Activated CD8-positive, alpha-beta memory T cell treated with anti-CD3 and anti-CD28 coated beads for 4 hours (primary cell): ENCODE measurements at regions not wholly inside any gene's neighbourhood (a gene's known extent, or its start where the extent isn't known, plus 50 kb on each side); places are given as distances from the start of the nearest gene placed in this dataset.

Experiments used
- DNase-seq, 2 donors: peaks; one replicate each; pipeline ENCODE4 v3.0.0-alpha.2; 2020; ENCODE audit warnings: low read depth in 2 of 2

DNA sequence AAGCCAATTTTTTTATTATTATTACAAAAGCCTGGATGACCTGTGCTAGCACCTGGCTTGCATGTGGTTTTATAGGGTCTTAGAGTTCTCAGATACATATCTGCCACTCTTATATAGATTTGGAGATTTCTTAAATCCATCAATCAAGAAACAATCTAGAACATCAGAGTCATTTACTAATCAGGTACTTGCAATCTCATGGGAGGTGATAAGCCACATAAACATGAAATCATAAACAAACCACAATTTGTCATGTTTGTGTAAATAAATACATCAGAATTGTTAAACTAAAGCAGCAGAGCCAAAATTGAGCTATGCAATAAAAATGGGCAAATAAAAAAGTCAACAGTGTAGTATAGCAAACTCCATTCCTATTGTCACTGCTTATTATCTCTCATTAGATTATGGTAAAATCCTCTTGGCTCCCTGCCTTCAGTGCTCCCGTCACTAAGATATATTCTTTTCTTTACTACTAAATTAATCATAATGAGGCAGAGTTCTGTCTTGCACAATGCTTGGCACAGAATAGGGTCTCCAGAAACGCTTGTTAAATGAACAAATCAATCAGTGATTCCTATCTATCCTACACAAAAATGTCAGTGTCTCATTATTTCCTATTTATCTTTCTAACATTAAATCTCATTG is 108.7 kb upstream of the TTC29 start:
- no peak for DNase-seq

GRCh38 chr4:147056940-147057610 is 111.4 kb upstream of the TTC29 start:
- no peak for DNase-seq

- DNase-seq = no peak
These were observed 112.0 kb upstream of the TTC29 start for GRCh38 chr4:147057611-147058190.

GRCh38 chr4:147059064-147059731 is 113.5 kb upstream of the TTC29 start:
- DNase-seq = no peak

DNA sequence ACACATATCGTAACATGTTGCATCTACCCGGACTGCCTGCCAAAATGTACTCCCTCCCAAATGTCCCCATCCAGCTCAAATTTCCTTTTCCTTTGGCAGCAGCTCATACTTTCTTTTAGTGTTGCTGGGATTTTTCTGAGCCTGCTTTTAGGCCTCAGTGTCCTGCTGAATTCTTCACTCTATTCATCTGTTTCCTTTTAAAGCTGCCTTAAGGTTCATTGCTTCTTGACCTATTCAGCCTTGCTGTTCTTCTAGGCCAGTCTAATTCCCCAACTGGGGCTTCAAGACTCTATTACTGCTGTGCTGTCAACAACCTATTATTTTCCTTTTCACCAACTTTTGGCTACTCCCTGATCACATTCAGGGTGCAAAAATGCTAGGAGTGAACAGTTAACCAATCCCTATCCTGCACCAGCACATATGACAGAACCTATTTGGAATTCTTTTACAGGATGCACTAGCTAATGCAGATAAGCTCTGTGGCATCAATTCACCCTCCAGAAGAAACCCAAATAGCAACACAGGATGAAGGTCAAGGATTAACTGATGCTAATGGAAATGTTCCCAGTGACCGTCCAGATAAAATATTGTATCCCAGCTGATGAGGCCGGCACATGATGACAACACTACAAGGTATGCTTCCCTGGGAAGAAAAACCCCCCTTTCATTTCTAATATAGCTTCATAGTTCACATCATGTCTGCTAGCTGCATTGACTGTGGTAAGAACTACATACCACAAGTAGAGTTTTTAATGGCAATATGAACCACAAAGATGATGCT is 114.7 kb upstream of the TTC29 start:
- no peak for DNase-seq

DNA sequence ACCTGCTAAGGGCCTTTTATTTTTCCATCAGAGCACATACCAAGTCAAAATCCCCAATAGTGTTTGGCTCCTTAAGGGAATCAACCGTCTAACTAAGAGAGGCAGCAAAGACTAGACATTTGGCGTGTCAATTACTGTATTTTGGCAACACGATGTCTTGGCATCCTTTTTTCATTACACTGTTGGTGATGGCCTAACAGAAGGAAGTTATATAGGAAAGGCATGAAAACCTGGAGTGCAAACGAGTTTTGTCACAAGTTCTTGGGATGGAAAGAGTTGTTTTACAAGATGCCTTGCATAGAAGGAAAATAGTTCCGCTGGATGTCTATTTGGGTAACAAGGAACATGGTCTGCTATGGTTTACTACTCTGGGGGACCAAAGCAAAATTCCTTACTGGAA is 119.2 kb upstream of the TTC29 start:
- no peak for DNase-seq

DNA sequence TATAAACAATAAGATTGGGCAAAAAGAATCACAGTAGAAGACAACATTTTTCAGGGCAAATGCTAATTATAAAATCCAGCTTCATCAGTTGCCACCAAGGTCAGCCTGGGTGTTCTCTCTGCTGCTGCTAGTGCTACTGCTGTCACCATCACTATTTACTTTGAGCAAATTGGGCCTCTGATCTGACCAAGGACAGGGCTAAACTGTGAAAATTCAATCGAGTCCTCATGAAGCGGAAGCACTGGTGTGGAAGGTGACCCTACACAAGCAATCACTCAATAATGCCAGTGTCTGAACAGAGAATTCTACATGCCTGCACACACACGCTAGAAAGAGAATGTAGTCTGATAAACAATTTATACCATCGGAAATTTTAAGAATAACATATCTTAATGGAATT is 122.9 kb upstream of the TTC29 start:
- no peak for DNase-seq

DNA sequence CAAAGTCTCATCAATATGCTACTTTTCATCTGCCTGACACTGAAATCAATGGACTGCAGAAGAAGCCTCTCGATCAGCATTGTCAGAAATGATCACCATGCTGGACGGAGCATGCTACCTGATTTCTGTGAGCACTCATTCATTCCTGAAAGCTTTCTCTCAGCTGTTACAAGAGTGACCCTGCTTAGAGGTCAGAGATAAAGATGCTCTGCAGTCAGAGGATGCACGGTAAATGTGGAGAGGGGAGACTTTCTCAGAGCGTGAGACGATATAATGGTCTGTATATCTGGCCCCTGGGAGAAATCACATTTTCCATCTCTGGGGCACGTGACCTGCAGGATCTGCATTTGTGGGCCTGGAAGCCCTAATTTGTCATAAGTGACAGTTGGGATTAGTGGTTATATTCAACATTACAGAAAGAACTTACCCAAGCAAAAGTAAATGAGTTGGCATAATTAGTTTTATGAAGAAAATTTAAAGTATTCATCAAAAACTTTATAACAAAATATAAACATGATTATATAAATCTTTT is 125.6 kb upstream of the TTC29 start:
- no peak for DNase-seq

- no peak for DNase-seq
These were observed 130.5 kb upstream of the TTC29 start for GRCh38 chr4:147076179-147076578.

DNA sequence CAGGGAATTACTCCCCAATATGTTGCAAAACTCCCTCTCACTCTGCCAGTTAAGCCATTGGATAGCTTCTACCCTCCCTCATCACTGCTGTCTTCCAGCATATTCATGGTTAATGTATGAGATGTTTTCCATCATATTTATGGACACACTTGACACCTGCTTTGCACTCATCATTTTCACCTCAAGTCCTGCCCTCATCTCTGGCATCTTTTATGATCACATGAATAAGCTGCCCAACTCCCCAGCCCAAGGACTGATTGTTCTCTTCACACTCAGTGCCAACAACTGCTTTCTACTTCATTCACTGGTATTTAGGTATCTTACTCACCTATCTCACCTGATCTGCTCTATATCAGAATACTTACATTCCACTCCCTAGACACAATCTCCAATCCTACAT is 131.1 kb upstream of the TTC29 start:
- DNase-seq = no peak

DNA sequence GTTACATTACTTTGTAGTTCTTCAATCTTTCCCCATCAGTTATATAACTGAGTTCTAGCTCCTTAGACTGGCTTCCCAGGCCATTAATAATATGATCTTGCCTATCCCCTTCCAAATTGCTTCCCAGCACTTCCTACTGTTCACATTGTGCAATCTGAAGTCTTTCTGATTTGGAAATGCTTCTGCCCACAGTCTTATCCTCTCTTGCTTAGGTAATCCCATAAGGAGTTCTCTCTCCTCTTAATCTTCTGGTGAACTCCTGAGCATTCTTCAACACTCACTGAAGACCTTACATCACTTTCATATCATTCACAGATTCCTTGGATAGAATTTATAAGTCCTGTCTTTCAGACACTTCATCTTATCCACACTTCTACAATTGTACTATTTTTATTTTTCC is 132.7 kb upstream of the TTC29 start:
- DNase-seq = no peak

- no peak for DNase-seq
These were observed 133.4 kb upstream of the TTC29 start for GRCh38 chr4:147078875-147079658.

GRCh38 chr4:147084861-147085260 is 139.2 kb upstream of the TTC29 start:
- DNase-seq = no peak

- DNase-seq = no peak
These were observed 140.1 kb upstream of the TTC29 start for GRCh38 chr4:147085781-147086180.

DNA sequence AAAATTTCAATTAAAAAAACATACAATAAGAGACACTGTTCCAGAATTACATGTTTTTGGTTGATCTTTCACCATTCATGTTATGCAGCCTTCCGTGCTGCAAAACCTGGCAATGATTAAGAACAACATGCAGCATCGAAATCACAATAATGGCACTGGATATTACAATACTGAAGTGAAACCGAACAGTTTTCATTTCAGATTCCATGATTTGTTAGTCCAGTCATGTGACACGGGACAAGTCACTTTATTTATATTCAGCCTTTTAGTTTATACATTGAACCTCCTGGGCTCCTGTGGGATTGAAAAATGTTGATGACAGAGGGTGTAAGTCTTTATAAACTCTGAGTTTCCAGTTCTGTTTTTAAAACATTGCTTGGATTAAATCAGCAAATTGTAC is 142.5 kb upstream of the TTC29 start:
- DNase-seq = no peak

DNA sequence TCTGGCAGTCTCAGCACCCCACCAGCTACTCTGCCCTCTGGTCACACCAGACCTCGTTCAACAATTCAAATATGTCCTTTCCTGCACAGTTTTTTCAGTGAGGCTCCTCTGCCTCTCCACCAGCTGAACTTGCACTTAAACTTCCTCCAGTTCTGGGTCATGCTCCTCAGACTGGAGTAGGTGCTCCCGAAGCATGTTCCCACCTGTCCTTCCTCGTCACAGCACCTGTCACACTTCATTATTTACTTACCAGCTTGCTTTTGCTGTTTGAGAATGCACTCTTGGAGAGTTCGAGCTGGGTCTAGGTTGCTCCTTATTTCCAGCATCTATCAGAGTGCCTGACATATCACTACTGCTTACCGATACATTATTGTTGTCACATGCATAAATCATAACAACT is 144.8 kb upstream of the TTC29 start:
- no peak for DNase-seq

DNA sequence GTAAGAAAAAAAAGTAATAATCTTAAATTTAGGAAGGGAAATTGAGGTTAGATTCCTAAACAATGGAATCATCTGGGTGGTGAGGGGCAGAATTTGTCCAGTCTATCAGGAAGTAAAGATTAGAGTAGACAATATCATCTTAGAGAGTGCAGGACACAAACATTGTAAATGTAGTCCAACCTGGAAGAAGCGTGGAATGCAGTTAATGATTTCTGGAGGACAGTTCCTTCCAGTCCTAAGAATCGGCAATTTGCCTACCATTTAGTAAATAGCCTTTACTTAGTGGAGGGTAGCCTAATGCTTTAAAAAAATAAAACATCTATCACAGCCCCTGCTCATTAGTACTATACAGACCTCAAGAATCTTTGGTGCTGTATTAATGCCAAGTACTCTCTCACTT is 147.5 kb upstream of the TTC29 start:
- no peak for DNase-seq

DNA sequence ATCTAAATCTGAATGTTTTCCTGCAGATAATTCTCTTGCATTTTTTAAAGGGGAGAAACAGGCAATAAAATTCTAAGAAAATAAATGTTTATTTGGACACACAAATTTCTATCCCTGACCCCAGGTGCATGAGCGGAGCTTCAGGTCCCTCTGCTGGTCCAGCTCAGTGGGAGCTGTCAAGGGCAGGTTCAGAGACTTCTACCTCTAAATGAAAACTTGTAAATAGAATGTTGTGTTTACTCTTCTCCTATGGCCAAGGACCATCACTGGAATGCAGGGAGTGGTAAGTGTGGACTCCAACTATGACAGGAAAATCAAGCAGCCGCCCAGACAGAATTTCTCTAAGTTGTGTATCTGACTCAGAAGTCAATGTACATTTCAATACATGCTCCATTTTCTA is 148.6 kb upstream of the TTC29 start:
- no peak for DNase-seq

DNA sequence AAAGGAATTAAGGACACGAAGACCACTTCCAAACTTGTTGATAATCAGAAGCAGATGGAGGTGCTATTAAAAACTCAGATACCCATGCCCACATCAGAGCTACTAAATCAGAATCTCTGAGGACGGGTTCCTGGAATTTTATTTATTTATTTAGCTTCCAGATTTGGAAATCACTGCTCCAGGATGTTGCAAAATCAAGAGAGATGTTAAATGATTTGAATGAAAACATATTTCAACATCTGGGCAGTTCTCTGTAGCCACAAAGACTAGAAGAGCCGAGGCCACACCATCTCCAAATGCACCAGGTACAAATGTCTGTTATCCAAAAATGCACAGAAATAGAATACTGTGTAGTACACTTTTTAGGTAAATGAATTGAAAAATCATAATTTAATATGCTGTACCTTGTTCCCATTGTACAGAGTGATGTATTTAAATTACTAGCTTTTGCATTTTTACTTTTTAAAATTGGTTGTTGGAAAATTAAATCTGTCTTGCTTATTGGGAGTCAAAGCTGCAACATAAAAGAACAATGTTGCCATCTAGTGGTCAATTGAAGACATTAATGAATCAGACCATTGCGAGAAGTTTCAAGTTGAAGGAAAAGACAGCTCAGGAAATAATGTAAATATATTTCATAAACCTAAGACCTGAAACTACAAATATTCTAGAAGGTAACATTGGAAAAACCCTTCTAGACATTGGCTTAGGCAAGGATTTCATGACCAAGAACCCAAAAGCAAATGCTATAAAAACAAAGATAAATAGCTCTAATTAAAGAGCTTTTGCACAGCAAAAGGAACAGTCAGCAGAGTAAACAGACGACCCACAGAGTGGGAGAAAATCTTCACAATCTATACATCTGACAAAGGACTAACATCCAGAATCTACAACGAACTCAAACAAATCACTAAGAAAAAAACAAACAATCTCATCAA is 151.3 kb upstream of the TTC29 start:
- DNase-seq = no peak

- no peak for DNase-seq
These were observed 156.0 kb upstream of the TTC29 start for GRCh38 chr4:147101678-147102077.
